D721Med (cell line): ENCODE measurements at regions not wholly inside any gene's neighbourhood (a gene's known extent, or its start where the extent isn't known, plus 50 kb on each side); places are given as distances from the start of the nearest gene placed in this dataset.

Experiments
- DNase-seq: peaks from one replicate; pipeline ENCODE4 v3.0.0; 2011; ENCODE audit warnings: low spot score; ENCODE audit not compliant: insufficient read length
- FAIRE-seq: peaks from 2 replicates; lab custom pipeline; 2011; peaks lifted over from hg19 to GRCh38; lab: Jason Lieb, UNC
- TF ChIP-seq, protein P1 (sequence below): IDR thresholded peaks from 2 replicates; pipeline ENCODE4 v1.5.1; 2012; ENCODE audit warnings: mild to moderate bottlenecking, control low read depth; ENCODE audit not compliant: insufficient read depth; ENCODE audit errors: missing control alignments

DNA sequence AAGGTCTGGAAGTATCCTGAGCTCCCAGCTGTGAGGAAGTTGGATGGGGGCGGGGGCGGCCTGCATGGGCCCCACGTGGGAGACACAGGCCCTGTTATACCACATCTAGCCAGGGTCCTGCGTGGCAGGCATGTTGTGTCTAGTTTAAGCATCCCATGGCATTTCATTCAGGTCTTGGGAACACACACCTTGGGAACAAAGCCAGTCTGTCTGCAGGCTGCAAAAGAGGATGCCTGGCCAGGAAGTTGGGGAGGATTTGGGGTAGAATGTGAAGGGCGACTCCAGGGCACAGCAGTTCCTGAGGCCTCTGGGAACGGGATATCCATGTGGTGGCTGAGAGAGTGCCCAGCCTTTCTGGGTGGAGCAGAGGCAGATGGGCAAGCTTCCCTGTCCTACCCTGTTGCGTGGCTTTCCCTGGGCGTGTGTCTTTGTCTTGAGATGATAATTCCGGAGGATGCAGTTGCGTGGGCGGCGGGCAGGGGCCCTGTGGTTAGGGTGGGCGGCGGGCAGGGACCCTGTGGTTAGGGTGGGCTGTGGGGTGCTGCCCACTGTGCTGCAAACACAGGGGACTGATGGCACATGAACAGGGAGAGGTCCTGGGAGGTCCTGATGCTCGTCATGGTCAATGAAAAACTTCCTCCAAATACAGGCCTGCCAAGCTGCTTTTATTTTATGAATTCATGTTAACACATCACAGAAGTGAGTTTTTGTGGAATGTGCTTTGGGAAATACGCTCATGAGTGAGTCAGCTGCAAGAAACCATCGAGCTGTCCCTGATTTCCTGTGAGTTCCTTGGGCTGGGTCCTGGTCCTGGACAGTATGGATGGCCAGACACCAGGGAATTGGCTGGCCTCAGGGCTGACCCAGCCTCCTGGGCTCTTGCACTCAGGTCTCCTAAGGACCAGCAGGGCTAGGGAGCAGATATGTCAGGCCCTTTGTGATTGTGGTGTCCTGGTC lies 90.0 kb upstream of the HS6ST1 start:
- TF ChIP-seq, protein P1, sequence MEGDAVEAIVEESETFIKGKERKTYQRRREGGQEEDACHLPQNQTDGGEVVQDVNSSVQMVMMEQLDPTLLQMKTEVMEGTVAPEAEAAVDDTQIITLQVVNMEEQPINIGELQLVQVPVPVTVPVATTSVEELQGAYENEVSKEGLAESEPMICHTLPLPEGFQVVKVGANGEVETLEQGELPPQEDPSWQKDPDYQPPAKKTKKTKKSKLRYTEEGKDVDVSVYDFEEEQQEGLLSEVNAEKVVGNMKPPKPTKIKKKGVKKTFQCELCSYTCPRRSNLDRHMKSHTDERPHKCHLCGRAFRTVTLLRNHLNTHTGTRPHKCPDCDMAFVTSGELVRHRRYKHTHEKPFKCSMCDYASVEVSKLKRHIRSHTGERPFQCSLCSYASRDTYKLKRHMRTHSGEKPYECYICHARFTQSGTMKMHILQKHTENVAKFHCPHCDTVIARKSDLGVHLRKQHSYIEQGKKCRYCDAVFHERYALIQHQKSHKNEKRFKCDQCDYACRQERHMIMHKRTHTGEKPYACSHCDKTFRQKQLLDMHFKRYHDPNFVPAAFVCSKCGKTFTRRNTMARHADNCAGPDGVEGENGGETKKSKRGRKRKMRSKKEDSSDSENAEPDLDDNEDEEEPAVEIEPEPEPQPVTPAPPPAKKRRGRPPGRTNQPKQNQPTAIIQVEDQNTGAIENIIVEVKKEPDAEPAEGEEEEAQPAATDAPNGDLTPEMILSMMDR, result no peak
- FAIRE-seq (no peak), DNase-seq (no peak)

DNA sequence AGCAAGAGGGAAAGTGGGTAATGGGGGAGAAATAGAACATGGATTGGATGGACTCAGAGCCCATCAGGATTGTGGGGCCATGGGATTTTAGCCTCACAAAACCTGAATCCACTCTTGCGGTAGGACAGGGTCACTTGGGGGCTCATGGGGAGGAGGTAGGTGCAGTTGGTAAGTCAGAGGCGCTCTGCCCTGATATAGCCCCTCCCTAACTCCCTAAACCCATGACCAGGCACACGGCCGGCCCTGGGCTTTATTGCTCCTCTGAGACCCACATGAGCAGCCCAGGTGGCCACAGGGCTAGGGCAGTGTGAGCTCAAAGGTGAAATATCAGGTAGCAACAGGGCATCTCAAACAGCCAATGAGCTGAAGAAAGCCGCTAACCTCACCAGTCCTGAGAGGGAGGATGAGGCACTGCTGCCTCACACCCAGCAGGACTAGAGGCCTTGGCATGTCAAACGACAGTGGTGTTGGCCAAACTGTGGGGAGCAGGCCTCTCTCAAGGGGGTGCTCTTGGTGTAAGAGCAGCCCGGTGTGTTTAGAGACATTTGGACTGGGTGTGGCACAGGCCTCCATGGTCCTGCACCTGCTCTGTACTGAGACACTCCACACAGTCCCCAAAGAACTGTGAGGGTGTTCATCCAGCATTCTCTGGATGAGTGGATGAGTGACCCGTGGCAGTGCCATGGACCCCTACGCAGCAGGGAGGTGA lies 90.8 kb upstream of the HS6ST1 start:
- DNase-seq, result no peak
- TF ChIP-seq, protein P1, result no peak
- FAIRE-seq, result no peak

DNA sequence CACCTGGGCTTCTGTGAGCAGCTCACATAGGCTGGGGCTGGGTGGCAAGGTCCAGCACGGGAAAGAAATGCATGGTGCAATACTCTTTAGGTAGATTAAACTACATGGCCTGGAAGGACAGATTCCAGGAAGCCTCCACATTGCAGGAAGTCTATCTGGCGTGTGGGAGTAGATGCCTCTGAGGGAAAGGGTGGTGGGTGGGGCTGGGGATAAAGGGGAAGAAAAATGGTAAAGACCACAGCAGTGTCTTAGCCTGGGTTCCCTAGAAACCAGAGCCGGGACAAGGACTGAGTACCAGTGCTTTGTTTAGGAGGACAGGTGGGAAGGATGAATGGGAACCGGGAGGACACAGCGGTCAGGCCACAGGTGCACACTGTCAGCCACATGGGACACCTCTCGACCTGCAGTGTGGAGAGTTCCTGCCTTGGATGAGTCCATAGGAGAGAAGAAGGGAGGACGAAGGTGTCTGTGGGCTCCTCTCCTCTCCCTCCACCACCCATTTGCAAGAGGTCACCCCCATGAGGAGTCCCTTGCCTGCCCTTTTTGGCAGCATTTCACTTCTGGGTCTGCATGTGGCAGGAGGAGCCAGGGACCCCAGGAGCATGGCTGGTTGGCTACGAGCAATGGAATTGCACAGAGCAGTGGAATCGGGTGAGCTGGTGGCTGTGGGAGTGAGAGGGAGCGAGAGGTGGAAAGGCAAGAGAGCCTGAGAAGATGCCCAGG lies 91.5 kb upstream of the HS6ST1 start:
- no peak for FAIRE-seq
- DNase-seq, result no peak
- TF ChIP-seq, protein P1, result no peak

DNA sequence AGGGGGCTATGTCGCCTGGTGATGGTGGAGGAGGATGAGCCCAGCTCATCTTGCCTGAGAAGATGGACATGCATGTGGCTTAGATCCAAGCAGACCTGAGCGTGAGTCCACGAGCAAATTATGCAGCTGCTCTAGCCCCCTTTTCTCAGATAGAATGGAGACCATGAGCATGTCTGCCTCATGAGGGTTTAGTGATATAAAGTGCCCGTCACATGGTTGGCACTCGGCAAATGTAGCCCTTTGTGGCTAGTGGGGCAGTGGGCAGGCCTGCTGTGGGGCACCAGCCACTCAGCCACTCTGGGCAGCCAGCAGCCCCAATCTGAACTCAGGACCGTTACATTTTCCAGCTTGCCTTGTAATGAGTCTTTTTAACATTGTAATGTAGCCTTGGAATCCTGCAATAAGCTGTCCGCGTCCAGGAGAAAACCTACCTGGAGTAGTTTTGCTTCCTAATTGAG lies 92.1 kb upstream of the HS6ST1 start:
- FAIRE-seq (no peak), DNase-seq (no peak)
- TF ChIP-seq, protein P1, result no peak

DNA sequence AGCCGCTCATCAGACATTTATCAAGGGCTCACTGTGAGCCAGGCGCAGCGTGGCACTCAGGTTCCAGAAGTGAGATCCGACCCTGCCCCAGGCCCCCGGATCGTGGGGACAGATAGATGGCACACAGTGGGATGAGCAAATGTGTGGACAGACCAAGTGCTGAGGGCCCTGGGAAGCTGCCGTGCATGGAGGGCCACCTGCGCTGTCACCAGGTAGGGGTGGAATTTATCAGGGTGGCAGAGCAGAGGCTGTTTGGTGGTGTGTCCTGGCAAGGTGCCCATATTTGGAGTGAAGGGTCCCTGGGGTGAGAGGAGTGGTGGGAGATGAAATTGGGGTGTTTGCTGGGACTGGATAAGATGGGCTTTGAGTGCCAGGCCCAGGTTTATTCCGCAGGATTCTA lies 92.8 kb upstream of the HS6ST1 start:
- DNase-seq (no peak), FAIRE-seq (no peak)
- TF ChIP-seq, protein P1, result no peak

DNA sequence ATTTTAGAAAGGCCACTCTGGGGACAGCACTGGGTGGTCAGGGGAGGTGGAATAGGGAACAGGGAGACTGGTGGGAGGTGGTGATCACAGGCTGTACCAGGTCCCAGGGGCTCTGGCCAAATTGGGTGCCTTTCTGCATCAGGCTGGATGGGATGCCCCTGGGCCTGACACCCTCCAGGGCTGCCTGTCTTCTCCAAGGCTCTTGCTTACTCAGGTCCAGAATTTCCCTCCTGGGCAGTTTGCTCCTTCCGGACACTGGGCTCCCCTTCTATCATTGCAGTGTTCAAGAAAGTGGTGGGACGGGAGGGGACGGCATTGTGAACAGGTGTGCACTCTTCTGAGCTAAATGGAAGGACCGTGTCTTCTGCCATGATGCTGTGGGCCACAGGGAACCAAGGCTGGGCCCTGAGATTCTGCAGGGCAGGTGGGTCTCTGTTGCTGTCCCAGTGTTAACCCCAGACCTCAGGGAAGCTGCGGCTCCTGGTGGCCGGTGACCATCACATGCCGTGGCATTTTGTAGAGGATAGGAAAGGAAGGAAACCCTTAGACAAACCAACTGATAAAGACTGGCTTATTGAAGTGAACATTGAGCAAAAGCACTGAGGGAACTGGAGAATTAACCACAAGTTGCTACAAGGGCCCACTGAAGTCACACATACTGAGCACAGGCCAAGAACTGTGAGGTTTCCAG lies 93.7 kb upstream of the HS6ST1 start:
- TF ChIP-seq, protein P1, result no peak
- FAIRE-seq (no peak), DNase-seq (no peak)
